SW480 (cell line): ENCODE measurements at regions not wholly inside any gene's neighbourhood (a gene's known extent, or its start where the extent isn't known, plus 50 kb on each side); places are given as distances from the start of the nearest gene placed in this dataset.

Experiments
- DNase-seq: peaks from one replicate; pipeline ENCODE4 v3.0.0-alpha.2; 2016; ENCODE audit warnings: low spot score

DNA sequence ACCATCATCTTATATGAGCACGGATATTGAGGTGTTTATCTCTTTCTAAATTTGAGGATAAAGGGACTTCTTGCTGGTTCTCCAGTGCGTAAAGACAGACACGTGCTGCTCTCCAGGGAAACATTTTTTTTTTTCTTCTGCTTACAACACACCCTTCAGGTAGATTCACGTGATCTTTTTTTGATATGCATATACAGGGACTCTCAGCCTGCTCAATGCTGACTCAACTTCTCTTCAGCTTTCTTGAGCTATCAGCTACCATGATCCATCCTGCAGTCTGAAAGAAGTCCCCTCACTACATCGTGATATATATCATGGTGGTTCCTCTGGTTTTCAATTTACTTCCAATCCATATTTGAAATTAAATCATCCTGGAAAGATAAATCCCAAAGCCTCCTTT, 87.1 kb upstream of the SLITRK3 start:
- no peak for DNase-seq

DNA sequence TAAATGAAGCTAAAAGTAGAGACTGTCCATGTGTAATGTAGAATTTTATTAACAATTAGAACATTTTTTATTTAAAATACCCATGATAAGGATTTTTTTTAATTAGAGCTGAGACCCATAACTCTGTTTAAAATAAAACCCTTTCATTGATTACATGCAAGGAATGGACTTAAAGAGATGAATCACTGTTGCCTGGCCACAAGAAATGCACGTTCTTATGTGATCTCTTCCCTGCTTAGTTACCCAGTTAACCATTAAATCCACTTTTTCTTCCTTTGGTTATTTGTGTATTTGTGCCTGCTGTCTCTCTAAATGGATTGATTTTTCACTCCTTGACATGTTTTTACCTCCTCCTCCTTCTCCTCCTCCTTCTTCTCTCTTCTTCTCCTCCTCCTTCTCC, 83.3 kb upstream of the SLITRK3 start:
- no peak for DNase-seq

DNA sequence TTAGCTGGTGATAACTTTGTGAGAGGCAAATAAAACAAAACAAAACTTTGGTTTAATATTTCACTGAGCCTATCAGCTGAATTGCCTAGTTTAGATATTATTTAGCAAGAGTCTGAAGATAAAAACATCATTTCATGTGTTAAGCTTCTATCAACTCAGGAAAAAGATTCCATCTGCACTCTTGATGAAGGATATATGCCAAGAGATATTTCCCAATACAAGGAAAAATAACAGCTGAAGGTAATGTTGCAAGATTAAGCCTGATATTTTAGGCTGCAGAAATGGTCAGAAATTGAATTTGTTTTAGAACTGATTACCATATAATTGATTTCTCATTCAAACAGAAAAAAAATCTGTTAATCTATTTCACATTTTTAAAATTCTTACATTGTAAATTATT, 77.2 kb upstream of the SLITRK3 start:
- DNase-seq: no peak

DNA sequence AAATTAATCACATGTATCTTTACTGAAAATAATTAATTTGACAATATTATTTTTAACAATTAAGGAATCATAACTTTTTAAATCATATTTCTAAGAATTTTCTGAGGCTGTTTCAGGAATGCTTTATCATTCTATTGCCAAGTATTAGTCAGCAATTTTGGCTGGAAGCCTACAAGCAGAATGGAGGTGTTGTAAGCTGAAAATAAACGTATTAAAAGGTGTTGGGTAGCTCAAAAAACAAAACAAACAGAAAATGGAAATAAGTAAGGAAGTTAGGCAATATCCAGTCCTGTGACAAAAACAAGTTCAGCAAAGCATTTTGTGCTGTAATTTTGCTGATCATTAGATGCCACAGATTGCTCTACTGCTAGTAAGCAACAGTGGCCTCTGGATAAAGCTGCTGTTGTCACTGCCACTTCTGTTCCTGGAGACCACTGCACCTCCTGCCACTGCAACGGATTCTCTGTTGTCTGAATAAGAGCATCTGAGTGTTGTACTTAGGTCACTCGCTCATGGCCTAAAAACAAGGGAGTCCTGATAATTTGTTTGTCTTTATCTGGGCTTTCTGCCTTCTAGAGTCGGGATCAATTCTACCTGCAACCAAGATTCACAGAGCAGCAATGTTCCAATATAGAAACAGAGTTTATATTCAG, 63.5 kb upstream of the SLITRK3 start:
- no peak for DNase-seq

DNA sequence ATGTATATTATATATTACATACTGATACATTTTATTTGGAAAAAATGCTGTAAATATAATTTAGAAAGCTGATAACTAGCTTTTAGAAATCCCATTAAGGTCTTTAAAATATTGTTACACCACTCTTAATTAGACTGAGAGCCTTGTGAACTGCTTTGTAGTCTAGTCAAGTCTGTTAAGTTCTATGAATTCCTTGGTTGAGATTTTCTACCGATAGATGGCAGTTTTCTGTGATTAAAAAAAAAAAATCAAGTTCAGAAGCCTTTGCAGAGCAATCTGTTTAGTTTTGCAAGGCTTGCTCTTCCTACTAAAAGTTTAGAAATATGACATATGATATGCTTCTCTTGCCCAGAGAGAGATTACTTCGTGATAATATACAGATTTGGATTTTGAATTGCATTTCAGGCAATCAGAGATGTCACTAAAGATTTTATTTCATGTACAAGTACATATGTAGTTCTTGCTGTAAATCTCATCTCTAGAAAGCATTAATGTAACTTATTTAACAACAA, 60.4 kb upstream of the SLITRK3 start:
- no peak for DNase-seq

DNA sequence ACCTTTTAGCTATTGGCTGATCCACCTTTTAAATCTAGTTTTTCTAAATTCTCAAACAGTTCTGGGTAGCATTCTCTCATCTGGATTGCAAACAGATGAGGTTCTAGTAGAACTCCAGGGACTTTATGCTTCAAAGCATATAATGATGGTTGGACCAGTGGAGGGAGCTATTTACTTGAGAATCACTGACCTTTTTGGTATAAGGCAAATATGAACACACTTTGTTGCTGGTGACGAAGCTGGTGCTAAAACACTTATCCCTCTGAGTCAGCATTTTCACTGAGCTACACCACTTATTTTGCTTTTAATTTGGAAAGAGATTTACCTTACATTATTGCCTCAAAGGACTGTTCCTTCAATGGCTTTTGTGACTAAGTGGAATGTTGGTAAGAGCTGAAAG, 58.6 kb upstream of the SLITRK3 start:
- DNase-seq: peak; percentile 19
